ENCODE measurements at regions not wholly inside any gene's neighbourhood (a gene's known extent, or its start where the extent isn't known, plus 50 kb on each side); places are given as distances from the start of the nearest gene placed in this dataset.
"Not testable (repeated sequence)": the region's sequence is repeated elsewhere in the genome, so short reads cannot be mapped to it uniquely, and the experiment has no call there.

GRCh38 chr10:23657677-23658076 lies 218.8 kb downstream of the OTUD1 start:
- no peak for DNase-seq

- not testable (repeated sequence) for DNase-seq
These were observed 233.0 kb downstream of the OTUD1 start for GRCh38 chr10:23671866-23672265.

- DNase-seq = no peak
These were observed 236.7 kb downstream of the OTUD1 start for GRCh38 chr10:23675585-23675984.

- DNase-seq = peak in 1 of 3 experiments; percentile 22
These were observed 237.4 kb downstream of the OTUD1 start for GRCh38 chr10:23676296-23676695.

GRCh38 chr10:23686722-23687121 lies 247.8 kb downstream of the OTUD1 start:
- DNase-seq = no peak

- no peak for DNase-seq
These were observed 253.9 kb downstream of the OTUD1 start for GRCh38 chr10:23692736-23693135.

- DNase-seq = no peak
These were observed 254.6 kb downstream of the OTUD1 start for GRCh38 chr10:23693501-23693901.

- no peak for DNase-seq
These were observed 255.1 kb downstream of the OTUD1 start for GRCh38 chr10:23693925-23694324.

GRCh38 chr10:23694446-23694920 lies 255.6 kb downstream of the OTUD1 start:
- peak in 2 of 3 experiments; percentile 1 to 3 for DNase-seq

- DNase-seq = no peak
These were observed 256.3 kb downstream of the OTUD1 start for GRCh38 chr10:23694921-23695824.

GRCh38 chr10:23695825-23696420 lies 257.0 kb downstream of the OTUD1 start:
- DNase-seq = no peak

GRCh38 chr10:23696476-23696875 lies 257.6 kb downstream of the OTUD1 start:
- DNase-seq = peak in 1 of 3 experiments; percentile 1

GRCh38 chr10:23702977-23703414 lies 264.1 kb downstream of the OTUD1 start:
- DNase-seq = peak; percentile 8 to 72 (median 47)

GRCh38 chr10:23715363-23715762 lies 276.5 kb downstream of the OTUD1 start:
- no peak for DNase-seq

- no peak for DNase-seq
These were observed 279.0 kb downstream of the OTUD1 start for GRCh38 chr10:23717913-23718312.

GRCh38 chr10:23718946-23719345 lies 280.1 kb downstream of the OTUD1 start:
- no peak for DNase-seq

GRCh38 chr10:23723796-23724195 lies 284.9 kb downstream of the OTUD1 start:
- no peak for DNase-seq

- DNase-seq = no peak
These were observed 286.7 kb downstream of the OTUD1 start for GRCh38 chr10:23725548-23725947.

GRCh38 chr10:23742368-23742767 lies 303.5 kb downstream of the OTUD1 start:
- DNase-seq = no peak

- no peak for DNase-seq
These were observed 303.9 kb downstream of the OTUD1 start for GRCh38 chr10:23742807-23743206.

- DNase-seq = no peak
These were observed 315.3 kb downstream of the OTUD1 start for GRCh38 chr10:23754179-23754578.

- no peak for DNase-seq
These were observed 316.1 kb downstream of the OTUD1 start for GRCh38 chr10:23754941-23755340.

GRCh38 chr10:23755556-23755955 lies 316.7 kb downstream of the OTUD1 start:
- DNase-seq = no peak

GRCh38 chr10:23768281-23768680 lies 329.4 kb downstream of the OTUD1 start:
- DNase-seq = no peak
